Smooth muscle cell (in vitro differentiated cells): ENCODE measurements at regions not wholly inside any gene's neighbourhood (a gene's known extent, or its start where the extent isn't known, plus 50 kb on each side); places are given as distances from the start of the nearest gene placed in this dataset.

ENCODE experiments used
- DNase-seq: peaks from one replicate; lab custom pipeline; 2025; ENCODE audit not compliant: unreplicated experiment; lab: John Stamatoyannopoulos, UW
- H2AFZ ChIP-seq: fragments of 200-600 bp; sonication (generic); 2 replicates; pipeline ENCODE4 v1.6.0; 2016; ENCODE audit warnings: antibody characterized with exemption, low read depth, mild to moderate bottlenecking
- H3F3A ChIP-seq: fragments of 200-600 bp; sonication (generic); 2 replicates; pipeline ENCODE4 v1.6.0; 2017; ENCODE audit warnings: antibody characterized with exemption, low read depth
- H3K27ac ChIP-seq: fragments of 200-600 bp; sonication (generic); 2 replicates; pipeline ENCODE4 v1.5.1; 2016; ENCODE audit warnings: low read depth, mild to moderate bottlenecking
- H3K27me3 ChIP-seq: fragments of 200-600 bp; sonication (generic); 2 replicates; pipeline ENCODE4 v1.6.1; 2016; ENCODE audit warnings: low read depth, mild to moderate bottlenecking
- H3K36me3 ChIP-seq: fragments of 200-600 bp; sonication (generic); 2 replicates; pipeline ENCODE4 v1.5.1; 2016; ENCODE audit warnings: low read depth
- H3K4me1 ChIP-seq: fragments of 200-600 bp; sonication (generic); 2 replicates; pipeline ENCODE4 v1.5.1; 2016; ENCODE audit warnings: low read depth
- H3K4me2 ChIP-seq: fragments of 200-600 bp; sonication (generic); 2 replicates; pipeline ENCODE4 v1.6.0; 2016; ENCODE audit warnings: mild to moderate bottlenecking
- H3K4me3 ChIP-seq: fragments of 200-600 bp; sonication (generic); 2 replicates; pipeline ENCODE4 v1.5.1; 2016; ENCODE audit warnings: mild to moderate bottlenecking
- H3K79me2 ChIP-seq: fragments of 200-600 bp; sonication (generic); 2 replicates; pipeline ENCODE4 v1.6.0; 2016; ENCODE audit warnings: low read depth, mild to moderate bottlenecking
- H3K9ac ChIP-seq: fragments of 200-600 bp; sonication (generic); 2 replicates; pipeline ENCODE4 v1.6.0; 2016; ENCODE audit warnings: low read depth
- H3K9me3 ChIP-seq: fragments of 200-600 bp; sonication (generic); replicated peaks from 2 replicates; pipeline ENCODE4 v1.5.1; 2016; ENCODE audit warnings: low read depth
- H4K20me1 ChIP-seq: fragments of 200-600 bp; sonication (generic); 2 replicates; pipeline ENCODE4 v1.6.0; 2016; ENCODE audit warnings: low read depth
- WGBS: methylation state at CpG from one replicate; pipeline ENCODE4 v1.1.7; 2016; ENCODE audit warnings: low lambda C conversion rate; 5-methylcytosine and 5-hydroxymethylcytosine counted together
- TF ChIP-seq, protein P1 (sequence below): fragments of 200-600 bp; sonication (generic); IDR thresholded peaks from 2 replicates; pipeline ENCODE4 v1.5.1; 2017; ENCODE audit warnings: borderline replicate concordance, mild to moderate bottlenecking, antibody characterized with exemption; ENCODE audit not compliant: insufficient read depth, poor library complexity, severe bottlenecking

GRCh38 chr10:44184633-44185314, 200.1 kb downstream of the CXCL12 start:
- H4K20me1 ChIP-seq = no peaks in the 10 kb centered on the region
- H3K4me2 ChIP-seq = no peak overlapping the region
- H3K9me3 ChIP-seq = no peaks in the 10 kb centered on the region
- no peaks in the 10 kb centered on the region for H3K79me2 ChIP-seq
- H3K36me3 ChIP-seq = no peaks in the 10 kb centered on the region
- no peaks in the 10 kb centered on the region for H3F3A ChIP-seq
- no peak overlapping the region for H3K9ac ChIP-seq
- TF ChIP-seq, protein P1, sequence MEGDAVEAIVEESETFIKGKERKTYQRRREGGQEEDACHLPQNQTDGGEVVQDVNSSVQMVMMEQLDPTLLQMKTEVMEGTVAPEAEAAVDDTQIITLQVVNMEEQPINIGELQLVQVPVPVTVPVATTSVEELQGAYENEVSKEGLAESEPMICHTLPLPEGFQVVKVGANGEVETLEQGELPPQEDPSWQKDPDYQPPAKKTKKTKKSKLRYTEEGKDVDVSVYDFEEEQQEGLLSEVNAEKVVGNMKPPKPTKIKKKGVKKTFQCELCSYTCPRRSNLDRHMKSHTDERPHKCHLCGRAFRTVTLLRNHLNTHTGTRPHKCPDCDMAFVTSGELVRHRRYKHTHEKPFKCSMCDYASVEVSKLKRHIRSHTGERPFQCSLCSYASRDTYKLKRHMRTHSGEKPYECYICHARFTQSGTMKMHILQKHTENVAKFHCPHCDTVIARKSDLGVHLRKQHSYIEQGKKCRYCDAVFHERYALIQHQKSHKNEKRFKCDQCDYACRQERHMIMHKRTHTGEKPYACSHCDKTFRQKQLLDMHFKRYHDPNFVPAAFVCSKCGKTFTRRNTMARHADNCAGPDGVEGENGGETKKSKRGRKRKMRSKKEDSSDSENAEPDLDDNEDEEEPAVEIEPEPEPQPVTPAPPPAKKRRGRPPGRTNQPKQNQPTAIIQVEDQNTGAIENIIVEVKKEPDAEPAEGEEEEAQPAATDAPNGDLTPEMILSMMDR = no peak
- no peak overlapping the region for H3K4me3 ChIP-seq
- no peaks in the 10 kb centered on the region for H3K4me1 ChIP-seq
- H2AFZ ChIP-seq = no peak overlapping the region
- no peak overlapping the region for H3K27ac ChIP-seq
- DNase-seq = no peak
- H3K27me3 ChIP-seq = no peaks in the 10 kb centered on the region
- 94% methylated on average over 7 of the region's 7 CpGs for WGBS

GRCh38 chr10:44183667-44184632, 200.9 kb downstream of the CXCL12 start:
- no peaks in the 10 kb centered on the region for H3K36me3 ChIP-seq
- no peaks in the 10 kb centered on the region for H4K20me1 ChIP-seq
- no peak overlapping the region for H3K4me2 ChIP-seq
- H3F3A ChIP-seq = no peaks in the 10 kb centered on the region
- no peak overlapping the region for H3K4me3 ChIP-seq
- DNase-seq = no peak
- H3K79me2 ChIP-seq = no peaks in the 10 kb centered on the region
- H3K9me3 ChIP-seq = no peaks in the 10 kb centered on the region
- H3K4me1 ChIP-seq = no peaks in the 10 kb centered on the region
- no peak overlapping the region for H3K27ac ChIP-seq
- TF ChIP-seq, protein P1 = no peak
- no peak overlapping the region for H2AFZ ChIP-seq
- WGBS = 88% methylated on average over 8 of the region's 8 CpGs
- no peak overlapping the region for H3K9ac ChIP-seq
- H3K27me3 ChIP-seq = no peaks in the 10 kb centered on the region

DNA sequence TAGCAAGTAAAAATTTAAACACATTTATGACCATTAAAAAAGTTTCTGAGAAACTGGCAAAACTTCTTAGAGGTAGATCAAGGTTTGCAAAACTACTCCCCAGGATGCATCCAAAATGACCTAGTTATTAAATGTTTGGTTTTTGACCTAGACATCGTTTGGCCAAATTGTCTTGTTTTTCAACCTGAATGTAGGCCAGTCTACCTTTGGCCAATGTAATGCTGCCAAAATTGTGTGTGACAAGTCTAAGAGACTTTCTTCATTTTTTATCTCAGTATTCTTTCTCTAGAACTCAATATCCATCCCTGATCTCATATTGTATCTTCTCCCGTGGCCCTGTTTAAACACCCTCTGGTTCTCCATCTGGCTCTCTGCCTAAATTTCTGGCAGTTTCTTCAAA, 202.0 kb downstream of the CXCL12 start:
- DNase-seq = no peak
- Histone ChIP-seq H3F3A (no peaks in the 10 kb centered on the region), H2AFZ (no peak overlapping the region), H3K27ac (no peak overlapping the region), H3K4me1 (no peaks in the 10 kb centered on the region), H3K9me3 (no peaks in the 10 kb centered on the region), H3K79me2 (no peaks in the 10 kb centered on the region), H4K20me1 (no peaks in the 10 kb centered on the region), H3K4me2 (no peak overlapping the region), H3K27me3 (no peaks in the 10 kb centered on the region), H3K4me3 (no peak overlapping the region), H3K36me3 (no peaks in the 10 kb centered on the region), H3K9ac (no peak overlapping the region)
- WGBS = 88% methylated on average over 2 of the region's 2 CpGs
- TF ChIP-seq, protein P1 = no peak
